Suprapubic skin (tissue), 3 donors: ENCODE measurements at regions not wholly inside any gene's neighbourhood (a gene's known extent, or its start where the extent isn't known, plus 50 kb on each side); places are given as distances from the start of the nearest gene placed in this dataset.

Experiments
- CTCF ChIP-seq, 2 donors: fragments of 200-600 bp in 1 of 2; fragments of 450-650 bp in 1 of 2; sonication (generic) in 1 of 2; IDR thresholded peaks; one replicate each; pipeline ENCODE4 v1.5.1; 2016 to 2019; ENCODE audit warnings: antibody characterized with exemption in 2 of 2, mild to moderate bottlenecking in 1 of 2, moderate library complexity in 1 of 2
- EP300 ChIP-seq: sonication (generic); formaldehyde crosslinking; IDR thresholded peaks from one replicate; pipeline ENCODE4 v1.6.1; 2017; ENCODE audit warnings: antibody characterized with exemption
- POLR2A ChIP-seq, 2 donors: fragments of 450-650 bp; IDR thresholded peaks; one replicate each; pipeline ENCODE4 v1.6.1; 2017; ENCODE audit warnings: antibody characterized with exemption in 2 of 2, mild to moderate bottlenecking in 2 of 2, moderate library complexity in 2 of 2

DNA sequence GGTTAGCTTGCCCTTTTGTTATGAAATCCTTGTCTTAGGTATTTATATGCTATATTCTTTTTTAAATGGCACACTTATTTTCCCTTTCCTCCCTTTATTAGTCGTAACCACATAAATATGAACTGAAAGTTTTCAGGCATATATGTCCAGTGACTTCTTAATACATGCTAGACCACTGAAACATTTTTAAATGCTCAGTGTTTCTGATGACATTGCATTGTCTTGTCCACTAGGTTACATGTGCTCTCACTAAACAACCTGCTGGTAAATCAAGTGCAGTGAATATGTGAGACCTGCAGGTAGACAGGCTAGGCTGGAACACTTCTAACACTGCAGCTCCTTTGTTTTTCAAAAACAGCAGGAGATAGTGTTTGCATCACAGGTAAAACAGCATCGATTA lies 332.6 kb upstream of the DACH1 start:
- no peak for TF ChIP-seq CTCF (IDR thresholded peaks at IDR 0.05)
- no peak for TF ChIP-seq EP300
- no peak for TF ChIP-seq POLR2A (IDR thresholded peaks at IDR 0.05)
